ENCODE measurements at regions not wholly inside any gene's neighbourhood (a gene's known extent, or its start where the extent isn't known, plus 50 kb on each side); places are given as distances from the start of the nearest gene placed in this dataset.

GRCh38 chr13:93172109-93172508 is 54.5 kb upstream of the GPC6 start:
- DNase-seq (ENCODE audit: low read depth) = no peak
- H3K4me3 ChIP-seq (replicated peaks; ENCODE audit: low read depth, low read length) = no peak overlapping the region
- TF ChIP-seq CTCF (IDR thresholded peaks at IDR 0.05; ENCODE audit: low read length, missing control alignments) = peak; percentile 23

- peak; percentile 30 for DNase-seq (ENCODE audit: low read depth)
- no peak for TF ChIP-seq CTCF (IDR thresholded peaks at IDR 0.05; ENCODE audit: low read length, missing control alignments)
- H3K4me3 ChIP-seq (replicated peaks; ENCODE audit: low read depth, low read length) = no peak overlapping the region
These were observed 53.0 kb upstream of the GPC6 start for GRCh38 chr13:93173654-93174053.

- DNase-seq (ENCODE audit: low read depth) = no peak
- no peak overlapping the region for H3K4me3 ChIP-seq (replicated peaks; ENCODE audit: low read depth, low read length)
- TF ChIP-seq CTCF (IDR thresholded peaks at IDR 0.05; ENCODE audit: low read length, missing control alignments) = no peak
These were observed 52.3 kb upstream of the GPC6 start for GRCh38 chr13:93174260-93174659.
